Prostate gland (tissue), 2 donors: ENCODE measurements at regions not wholly inside any gene's neighbourhood (a gene's known extent, or its start where the extent isn't known, plus 50 kb on each side); places are given as distances from the start of the nearest gene placed in this dataset.

ENCODE experiments used
- DNase-seq: peaks from one replicate; pipeline ENCODE4 v3.0.0-alpha.2; 2019; ENCODE audit warnings: low spot score
- H3K27ac ChIP-seq, 2 donors: fragments of 200-600 bp; sonication (generic); 2 replicates each; pipeline ENCODE4 v1.5.1; 2017 to 2019
- H3K27me3 ChIP-seq: fragments of 200-600 bp; sonication (generic); replicated peaks from 2 replicates; pipeline ENCODE4 v1.5.1; 2019; ENCODE audit not compliant: insufficient read depth
- H3K36me3 ChIP-seq, 2 donors: fragments of 200-600 bp; sonication (generic); 1 replicate in 1 of 2; 2 replicates in 1 of 2; pipeline versions ENCODE4 v1.5.1 to v1.8.1; 2017 to 2019
- H3K4me1 ChIP-seq: fragments of 200-600 bp; sonication (generic); replicated peaks from 2 replicates; pipeline ENCODE4 v1.5.1; 2019
- H3K4me3 ChIP-seq, 2 donors: fragments of 200-600 bp; sonication (generic); 2 replicates each; pipeline ENCODE4 v1.5.1; 2017 to 2019
- H3K9me3 ChIP-seq: fragments of 200-600 bp; sonication (generic); 2 replicates; pipeline ENCODE4 v1.5.1; 2017
- POLR2A ChIP-seq: fragments of 450-650 bp; IDR thresholded peaks from one replicate; pipeline ENCODE4 v1.6.1; 2016; ENCODE audit warnings: antibody characterized with exemption, mild to moderate bottlenecking
- POLR2AphosphoS5 ChIP-seq: sonication (generic); formaldehyde crosslinking; IDR thresholded peaks from one replicate; pipeline ENCODE4 v1.6.1; 2017; ENCODE audit warnings: antibody characterized with exemption
- WGBS: methylation state at CpG from one replicate; pipeline ENCODE4 v1.1.5; 2018; 5-methylcytosine and 5-hydroxymethylcytosine counted together
- intact Hi-C: fragments of 100-400 bp; cut with DNase I; formaldehyde crosslinking; loops from one replicate; pipeline ENCODE4 v1.14.2; 2022
- TF ChIP-seq, protein P1 (sequence below), 4 experiments: fragments of 200-600 bp in 2 of 4; fragments of 450-650 bp in 2 of 4; sonication (generic) in 2 of 4; IDR thresholded peaks; 1 replicate in 3 of 4; 2 replicates in 1 of 4; pipeline ENCODE4 v1.5.1; 2016 to 2019; ENCODE audit warnings: antibody characterized with exemption in 4 of 4, mild to moderate bottlenecking in 2 of 4, moderate library complexity in 2 of 4

DNA sequence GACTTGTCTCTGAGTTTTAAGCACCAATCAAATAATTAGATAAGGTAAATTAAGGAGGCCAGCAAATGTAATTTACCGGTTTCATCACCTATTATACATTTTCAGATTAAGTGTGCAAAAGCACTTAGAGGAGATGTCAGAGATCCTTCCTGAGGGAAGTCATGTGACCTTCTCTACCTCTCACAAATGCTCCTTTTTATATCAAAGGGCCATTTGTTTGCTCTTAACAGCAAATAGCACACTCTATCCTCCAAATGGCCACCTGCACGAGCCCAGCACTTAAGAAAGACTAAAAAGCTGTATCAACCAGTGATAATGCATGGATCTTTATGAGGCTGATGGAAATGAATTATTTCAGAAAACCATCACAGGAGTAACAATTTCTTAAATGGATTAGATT, 149.4 kb downstream of the ELOVL4 start:
- Histone ChIP-seq H3K27me3 (no peaks in the 10 kb centered on the region), H3K4me1 (no peaks in the 10 kb centered on the region), H3K4me3 (no peak overlapping the region), H3K9me3 (no peaks in the 10 kb centered on the region), H3K27ac (no peak overlapping the region), H3K36me3 (no peaks in the 10 kb centered on the region)
- no peak for DNase-seq
- no peak for TF ChIP-seq POLR2A
- TF ChIP-seq, protein P1, sequence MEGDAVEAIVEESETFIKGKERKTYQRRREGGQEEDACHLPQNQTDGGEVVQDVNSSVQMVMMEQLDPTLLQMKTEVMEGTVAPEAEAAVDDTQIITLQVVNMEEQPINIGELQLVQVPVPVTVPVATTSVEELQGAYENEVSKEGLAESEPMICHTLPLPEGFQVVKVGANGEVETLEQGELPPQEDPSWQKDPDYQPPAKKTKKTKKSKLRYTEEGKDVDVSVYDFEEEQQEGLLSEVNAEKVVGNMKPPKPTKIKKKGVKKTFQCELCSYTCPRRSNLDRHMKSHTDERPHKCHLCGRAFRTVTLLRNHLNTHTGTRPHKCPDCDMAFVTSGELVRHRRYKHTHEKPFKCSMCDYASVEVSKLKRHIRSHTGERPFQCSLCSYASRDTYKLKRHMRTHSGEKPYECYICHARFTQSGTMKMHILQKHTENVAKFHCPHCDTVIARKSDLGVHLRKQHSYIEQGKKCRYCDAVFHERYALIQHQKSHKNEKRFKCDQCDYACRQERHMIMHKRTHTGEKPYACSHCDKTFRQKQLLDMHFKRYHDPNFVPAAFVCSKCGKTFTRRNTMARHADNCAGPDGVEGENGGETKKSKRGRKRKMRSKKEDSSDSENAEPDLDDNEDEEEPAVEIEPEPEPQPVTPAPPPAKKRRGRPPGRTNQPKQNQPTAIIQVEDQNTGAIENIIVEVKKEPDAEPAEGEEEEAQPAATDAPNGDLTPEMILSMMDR (IDR thresholded peaks at IDR 0.05) = no peak
- TF ChIP-seq POLR2AphosphoS5 = no peak
- intact Hi-C loops = no loop called here
- 67% methylated on average over 2 of the region's 2 CpGs for WGBS

DNA sequence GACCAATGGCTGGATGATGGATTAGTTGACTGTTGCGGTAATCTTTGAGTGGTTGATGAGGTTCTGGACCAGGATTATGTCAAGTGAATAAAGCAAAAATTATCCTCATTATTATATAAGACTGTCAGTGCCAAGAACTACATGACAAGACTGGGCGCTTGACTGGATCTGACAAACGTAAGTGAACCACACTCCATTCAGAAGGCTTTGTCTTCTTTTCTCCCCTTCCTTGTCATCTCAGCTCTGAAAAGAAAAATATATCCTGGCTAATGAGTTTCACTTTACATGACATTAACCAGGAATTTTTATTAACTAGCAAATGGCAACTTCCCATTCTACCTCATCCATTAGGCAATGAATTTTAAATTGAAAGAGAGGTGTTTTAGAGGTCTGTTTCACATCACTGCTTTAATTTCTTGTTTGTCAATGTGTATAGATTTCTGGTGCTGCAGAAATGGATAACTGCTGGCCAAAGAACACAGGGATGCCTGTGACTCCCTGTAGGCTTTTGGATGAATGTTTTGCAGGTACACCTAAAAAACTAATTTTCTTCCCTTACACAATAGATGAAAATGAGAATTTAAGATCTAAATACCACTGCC, 150.1 kb downstream of the ELOVL4 start:
- Histone ChIP-seq H3K27me3 (no peaks in the 10 kb centered on the region), H3K36me3 (no peaks in the 10 kb centered on the region), H3K27ac (no peak overlapping the region), H3K9me3 (no peaks in the 10 kb centered on the region), H3K4me3 (no peak overlapping the region), H3K4me1 (no peaks in the 10 kb centered on the region)
- 78% methylated on average over 3 of the region's 3 CpGs for WGBS
- intact Hi-C loops = no loop called here
- no peak for TF ChIP-seq POLR2A
- no peak for TF ChIP-seq POLR2AphosphoS5
- TF ChIP-seq, protein P1 (IDR thresholded peaks at IDR 0.05) = no peak
- no peak for DNase-seq

DNA sequence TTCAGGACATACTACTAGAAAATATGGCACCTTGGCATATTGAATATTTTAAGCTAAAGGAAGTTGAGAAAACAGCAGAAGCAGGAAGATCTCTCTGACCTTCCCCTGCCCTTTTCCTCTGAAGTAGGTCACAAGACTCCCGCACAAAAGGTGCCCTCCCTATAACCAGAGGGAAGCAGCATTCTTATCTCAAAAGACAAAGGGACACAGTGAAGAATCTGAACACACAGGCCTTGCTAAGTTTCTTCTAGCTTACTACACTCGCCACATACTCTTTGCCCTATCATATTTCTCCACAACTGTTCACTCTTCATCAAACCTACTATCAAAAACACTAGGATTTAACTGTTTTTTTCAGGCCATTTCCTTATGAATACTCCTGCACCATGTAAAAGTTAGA, 151.2 kb downstream of the ELOVL4 start:
- no peaks in the 10 kb centered on the region for H3K36me3 ChIP-seq
- no peaks in the 10 kb centered on the region for H3K9me3 ChIP-seq
- no peaks in the 10 kb centered on the region for H3K27me3 ChIP-seq
- H3K4me1 ChIP-seq = no peaks in the 10 kb centered on the region
- H3K27ac ChIP-seq = no peak overlapping the region
- no peak for TF ChIP-seq POLR2AphosphoS5
- TF ChIP-seq, protein P1 (IDR thresholded peaks at IDR 0.05) = no peak
- TF ChIP-seq POLR2A = no peak
- intact Hi-C loops = no loop called here
- no peak for DNase-seq
- 56% methylated on average over 2 of the region's 2 CpGs for WGBS
- H3K4me3 ChIP-seq = no peak overlapping the region

DNA sequence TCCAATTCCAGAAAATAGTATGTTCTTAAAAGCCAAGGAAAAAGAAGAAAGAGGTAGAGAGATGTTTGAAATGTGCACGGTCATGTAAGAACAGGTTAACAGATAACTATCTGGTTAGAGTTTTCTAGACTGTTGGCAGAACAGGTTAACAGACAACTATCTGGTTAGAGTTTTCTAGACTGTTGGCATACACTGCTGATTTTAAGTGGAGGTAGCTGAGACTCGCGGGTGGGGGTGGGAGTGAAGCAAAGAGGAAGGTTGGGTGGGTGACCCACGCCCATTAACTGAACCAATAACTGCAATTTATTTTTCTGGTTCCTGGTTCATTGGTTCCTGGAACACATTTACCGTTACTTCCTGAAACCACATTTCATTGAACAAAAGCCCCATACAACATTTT, 157.5 kb downstream of the ELOVL4 start:
- Histone ChIP-seq H3K4me3 (no peak overlapping the region), H3K27ac (no peak overlapping the region), H3K9me3 (no peaks in the 10 kb centered on the region), H3K27me3 (no peaks in the 10 kb centered on the region), H3K4me1 (no peaks in the 10 kb centered on the region), H3K36me3 (no peaks in the 10 kb centered on the region)
- intact Hi-C loops = no loop called here
- TF ChIP-seq, protein P1 (IDR thresholded peaks at IDR 0.05) = no peak
- TF ChIP-seq POLR2AphosphoS5 (no peak), POLR2A (no peak)
- 75% methylated on average over 5 of the region's 5 CpGs for WGBS
- no peak for DNase-seq

DNA sequence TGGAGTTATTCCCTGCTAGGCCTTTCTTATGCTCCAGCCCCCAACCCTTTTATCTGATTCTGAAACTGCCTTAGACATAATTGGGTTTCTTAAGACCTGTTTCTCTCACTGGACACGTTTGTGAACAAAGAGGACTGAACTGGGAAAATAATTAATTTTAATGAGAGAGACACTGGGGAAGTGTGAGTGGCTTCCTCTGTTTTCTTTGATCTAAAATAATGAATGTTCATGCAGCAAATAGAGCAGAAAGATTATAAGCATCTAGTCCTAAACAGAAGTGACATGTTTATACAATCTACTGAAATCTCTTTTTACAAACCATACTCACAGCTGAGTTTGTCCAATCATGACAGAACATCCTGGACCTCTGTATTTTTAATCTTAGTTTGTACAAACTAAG, 157.6 kb downstream of the SH3BGRL2 start:
- no peaks in the 10 kb centered on the region for H3K4me1 ChIP-seq
- no peaks in the 10 kb centered on the region for H3K36me3 ChIP-seq
- 28% methylated on average over 1 of the region's 1 CpG for WGBS
- TF ChIP-seq POLR2AphosphoS5 = no peak
- TF ChIP-seq, protein P1 (IDR thresholded peaks at IDR 0.05) = no peak
- no peak for TF ChIP-seq POLR2A
- no peak overlapping the region for H3K4me3 ChIP-seq
- H3K9me3 ChIP-seq = no peaks in the 10 kb centered on the region
- DNase-seq = no peak
- H3K27me3 ChIP-seq = no peaks in the 10 kb centered on the region
- intact Hi-C loops = no loop called here
- H3K27ac ChIP-seq = no peak overlapping the region
